22Rv1 (cell line): ENCODE measurements at regions not wholly inside any gene's neighbourhood (a gene's known extent, or its start where the extent isn't known, plus 50 kb on each side); places are given as distances from the start of the nearest gene placed in this dataset.

Experiments
- H3K27ac ChIP-seq: fragments of 450-650 bp; 2 replicates; pipeline ENCODE4 v1.5.1; 2017
- ZFX ChIP-seq: fragments of 450-650 bp; IDR thresholded peaks from 2 replicates; pipeline ENCODE4 v1.6.1; 2017; ENCODE audit warnings: antibody characterized with exemption, borderline replicate concordance
- TF ChIP-seq, protein P1 (sequence below): fragments of 450-650 bp; IDR thresholded peaks from 2 replicates; pipeline ENCODE4 v1.5.1; 2017; ENCODE audit warnings: mild to moderate bottlenecking

DNA sequence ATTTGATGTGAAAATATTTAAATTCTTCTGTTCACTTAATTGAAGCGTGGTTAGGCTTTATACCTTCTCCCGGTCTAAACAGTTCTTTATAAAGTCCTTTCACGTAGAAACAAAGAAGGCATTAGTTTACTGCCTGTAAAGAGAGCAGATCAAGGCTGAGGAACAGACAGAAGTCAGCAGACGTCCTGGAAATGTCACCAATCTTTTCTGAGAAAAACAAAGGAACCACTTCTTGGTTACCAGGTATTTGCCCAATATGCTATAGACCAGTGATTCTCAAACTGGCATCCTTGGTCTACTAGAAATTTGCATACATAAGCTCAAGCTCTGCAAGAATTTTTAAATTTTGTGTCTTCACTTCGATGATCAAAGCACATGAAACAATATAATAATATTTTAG lies 89.2 kb upstream of the STK17B start:
- TF ChIP-seq, protein P1, sequence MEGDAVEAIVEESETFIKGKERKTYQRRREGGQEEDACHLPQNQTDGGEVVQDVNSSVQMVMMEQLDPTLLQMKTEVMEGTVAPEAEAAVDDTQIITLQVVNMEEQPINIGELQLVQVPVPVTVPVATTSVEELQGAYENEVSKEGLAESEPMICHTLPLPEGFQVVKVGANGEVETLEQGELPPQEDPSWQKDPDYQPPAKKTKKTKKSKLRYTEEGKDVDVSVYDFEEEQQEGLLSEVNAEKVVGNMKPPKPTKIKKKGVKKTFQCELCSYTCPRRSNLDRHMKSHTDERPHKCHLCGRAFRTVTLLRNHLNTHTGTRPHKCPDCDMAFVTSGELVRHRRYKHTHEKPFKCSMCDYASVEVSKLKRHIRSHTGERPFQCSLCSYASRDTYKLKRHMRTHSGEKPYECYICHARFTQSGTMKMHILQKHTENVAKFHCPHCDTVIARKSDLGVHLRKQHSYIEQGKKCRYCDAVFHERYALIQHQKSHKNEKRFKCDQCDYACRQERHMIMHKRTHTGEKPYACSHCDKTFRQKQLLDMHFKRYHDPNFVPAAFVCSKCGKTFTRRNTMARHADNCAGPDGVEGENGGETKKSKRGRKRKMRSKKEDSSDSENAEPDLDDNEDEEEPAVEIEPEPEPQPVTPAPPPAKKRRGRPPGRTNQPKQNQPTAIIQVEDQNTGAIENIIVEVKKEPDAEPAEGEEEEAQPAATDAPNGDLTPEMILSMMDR, result no peak
- TF ChIP-seq ZFX, result no peak
- H3K27ac ChIP-seq, result no peak overlapping the region

DNA sequence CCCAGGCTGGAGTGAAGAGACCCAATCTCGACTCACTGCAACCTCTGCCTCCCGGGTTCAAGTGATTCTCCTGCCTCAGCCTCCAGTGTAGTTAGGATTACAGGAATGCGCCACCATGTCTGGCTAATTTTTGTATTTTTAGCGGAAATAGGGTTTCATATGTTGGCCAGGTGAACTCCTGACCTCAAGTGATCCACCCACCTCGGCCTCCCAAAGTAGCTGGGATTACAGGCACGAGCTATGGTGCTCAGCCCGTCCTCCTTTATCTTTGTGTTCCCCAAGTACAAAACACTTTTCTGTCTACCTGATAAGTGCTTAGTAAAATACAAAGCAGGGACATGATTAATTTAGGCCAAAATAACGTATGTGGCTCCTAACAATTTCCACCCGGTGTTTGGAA lies 91.2 kb upstream of the STK17B start:
- H3K27ac ChIP-seq, result no peak overlapping the region
- TF ChIP-seq ZFX, result no peak
- TF ChIP-seq, protein P1, result no peak

DNA sequence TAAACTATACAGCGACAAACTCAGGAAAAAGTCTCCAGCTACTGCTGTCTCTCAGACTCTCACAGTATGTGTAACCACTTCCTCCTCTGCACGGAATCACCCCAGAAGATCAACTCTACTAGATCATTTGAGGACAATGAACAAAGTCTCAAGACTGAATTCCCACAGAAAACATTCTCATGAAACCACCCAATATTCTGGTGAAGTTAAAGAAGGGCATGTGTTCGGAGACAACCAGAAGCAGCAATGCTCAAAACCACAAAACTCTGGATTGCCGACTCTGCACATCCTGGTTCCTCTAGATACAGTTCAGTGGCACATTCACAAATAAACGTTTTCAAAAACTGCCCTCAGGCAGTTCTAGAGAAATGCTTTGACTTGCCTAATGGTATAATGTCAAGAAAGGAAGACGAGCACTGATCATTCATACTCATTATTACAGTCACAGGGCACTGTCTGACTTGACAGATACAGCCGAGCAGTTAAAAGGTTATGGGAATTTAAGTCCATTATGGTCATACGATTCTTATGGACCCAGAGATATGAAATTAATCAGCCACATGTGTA lies 91.9 kb upstream of the STK17B start:
- TF ChIP-seq, protein P1, result no peak
- no peak for TF ChIP-seq ZFX
- H3K27ac ChIP-seq, result no peak overlapping the region

DNA sequence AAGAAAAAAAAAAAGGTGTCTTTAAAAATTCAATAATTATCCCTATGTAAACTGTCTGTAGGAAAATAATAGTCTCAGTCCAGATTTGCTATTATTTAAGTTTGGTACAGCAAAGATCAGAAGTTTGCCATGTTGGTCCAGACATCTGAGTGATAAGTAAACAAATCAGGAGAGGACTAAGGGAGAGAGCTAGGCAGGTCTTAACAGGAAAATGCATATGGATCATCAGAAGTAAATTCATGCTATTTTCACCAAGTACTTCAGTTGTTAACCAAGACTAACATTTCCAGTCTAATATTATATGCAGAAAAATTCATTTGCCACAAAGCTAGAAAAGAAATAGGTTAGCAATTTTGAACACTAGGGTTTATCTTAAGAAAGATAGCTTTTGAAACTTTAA lies 95.0 kb upstream of the STK17B start:
- no peak for TF ChIP-seq ZFX
- TF ChIP-seq, protein P1, result no peak
- H3K27ac ChIP-seq, result no peak overlapping the region

DNA sequence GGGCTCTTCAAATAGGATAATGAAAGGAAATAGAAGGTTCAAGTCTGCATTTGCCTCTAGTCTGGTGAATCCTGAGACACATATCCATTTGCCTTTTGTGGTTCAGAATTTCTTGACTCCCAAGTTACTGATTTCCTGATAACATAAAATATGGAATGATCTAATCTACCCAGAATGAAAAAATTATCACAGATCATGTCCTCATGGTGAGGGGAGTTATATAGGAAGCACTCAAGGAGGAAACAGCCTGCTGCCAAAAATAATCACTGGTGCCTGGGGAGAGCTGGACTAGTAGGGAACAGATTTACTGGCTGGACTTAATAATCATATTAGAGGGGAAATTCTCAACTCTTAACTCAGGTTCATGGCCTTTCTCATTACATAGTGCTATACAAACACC lies 95.5 kb upstream of the STK17B start:
- TF ChIP-seq, protein P1, result no peak
- no peak for TF ChIP-seq ZFX
- H3K27ac ChIP-seq, result no peak overlapping the region

DNA sequence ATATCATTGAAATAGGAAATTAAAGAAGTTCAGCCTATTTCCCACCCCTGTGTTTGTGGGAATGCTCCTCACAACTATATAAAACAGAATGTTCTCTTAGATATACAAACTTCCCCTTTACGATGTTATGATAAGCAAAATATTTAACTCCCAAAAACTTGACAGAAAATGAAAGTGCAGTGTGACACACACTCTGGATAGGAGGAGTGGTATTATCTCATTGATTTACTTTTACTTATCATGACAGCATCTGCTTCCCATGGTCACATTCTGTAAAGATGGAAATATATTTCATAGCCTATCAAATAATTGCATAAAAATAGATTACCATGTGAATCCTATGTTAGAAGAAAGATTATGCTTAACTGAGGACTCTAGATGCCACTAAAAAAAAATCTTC lies 96.6 kb upstream of the STK17B start:
- no peak overlapping the region for H3K27ac ChIP-seq
- no peak for TF ChIP-seq ZFX
- TF ChIP-seq, protein P1, result no peak

DNA sequence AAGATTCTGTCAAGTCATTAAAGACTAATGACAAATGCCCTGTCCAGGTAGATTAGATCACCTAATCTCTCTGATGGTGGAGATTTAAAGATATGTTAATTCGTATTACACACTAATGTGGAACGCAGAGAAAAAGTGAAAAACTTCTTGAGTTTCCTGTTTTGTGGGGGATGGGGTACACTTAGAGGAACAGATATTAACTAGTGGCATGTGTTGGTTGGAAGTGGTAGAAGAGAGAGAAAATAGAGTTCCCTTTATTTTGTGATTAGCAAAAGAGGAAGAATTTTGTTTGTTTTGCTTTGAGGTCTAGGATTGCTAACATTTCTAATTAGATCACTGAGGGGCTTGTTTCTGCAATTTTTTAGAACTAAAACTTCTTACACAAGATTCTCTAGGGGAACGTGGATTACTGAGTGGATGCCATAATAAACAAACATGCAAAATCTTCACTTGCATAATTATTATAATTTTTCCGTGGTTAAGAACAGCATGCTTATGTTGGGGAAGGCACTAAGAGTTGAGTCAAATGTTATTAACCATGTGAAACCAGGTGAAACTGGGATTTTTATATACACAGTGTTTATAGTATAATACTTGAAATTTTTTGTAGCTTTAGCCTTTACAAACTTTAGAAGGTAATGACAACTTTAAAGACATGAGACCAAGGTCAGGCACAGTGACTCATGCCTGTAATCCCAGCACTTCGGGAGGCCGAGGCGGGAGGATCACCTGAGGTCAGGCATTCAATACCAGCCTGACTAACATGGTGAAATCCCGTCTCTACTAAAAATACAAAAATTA lies 97.4 kb upstream of the STK17B start:
- no peak for TF ChIP-seq ZFX
- H3K27ac ChIP-seq, result no peak overlapping the region

DNA sequence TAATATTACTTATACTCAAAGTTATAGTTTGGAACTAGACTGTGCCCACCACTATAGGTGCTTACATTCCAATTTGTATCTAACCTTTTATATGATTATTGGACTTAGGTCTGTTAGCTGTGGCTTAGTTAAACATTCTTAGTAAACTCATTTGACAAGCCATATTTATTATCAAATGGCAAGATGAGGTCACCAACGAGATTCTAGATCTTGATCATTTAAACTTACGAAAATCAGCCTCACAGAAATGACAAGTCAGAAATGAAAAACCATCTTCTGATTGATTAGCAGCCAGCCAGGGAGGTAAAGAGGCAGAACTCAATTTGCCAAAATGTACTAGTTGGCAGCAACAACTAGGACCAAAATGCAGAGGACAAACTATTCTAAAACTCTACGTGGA lies 100.4 kb upstream of the STK17B start:
- no peak overlapping the region for H3K27ac ChIP-seq
- TF ChIP-seq, protein P1, result no peak
- TF ChIP-seq ZFX, result no peak
